ENCODE measurements at regions not wholly inside any gene's neighbourhood (a gene's known extent, or its start where the extent isn't known, plus 50 kb on each side); places are given as distances from the start of the nearest gene placed in this dataset.

DNA sequence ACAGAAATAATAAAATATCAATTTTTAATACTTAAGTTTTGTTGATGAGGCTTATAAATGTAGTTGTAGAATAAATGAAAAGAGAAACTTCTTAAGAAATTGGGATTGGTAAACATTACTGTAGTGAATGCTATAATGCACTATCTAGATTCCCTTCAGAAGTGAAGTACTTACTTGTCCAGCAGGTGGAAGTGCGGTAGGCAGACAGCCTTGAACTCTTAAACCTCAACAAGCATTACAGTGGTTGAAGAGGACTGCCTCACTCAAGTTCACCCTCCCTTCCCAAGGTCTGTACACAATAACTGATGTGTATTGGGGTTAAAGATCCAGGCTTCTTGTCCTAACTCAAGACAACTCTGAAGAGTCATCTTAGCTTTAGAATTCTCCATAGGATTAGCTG lies 931.0 kb upstream of the LRRTM1 start:
- no peak for DNase-seq

DNA sequence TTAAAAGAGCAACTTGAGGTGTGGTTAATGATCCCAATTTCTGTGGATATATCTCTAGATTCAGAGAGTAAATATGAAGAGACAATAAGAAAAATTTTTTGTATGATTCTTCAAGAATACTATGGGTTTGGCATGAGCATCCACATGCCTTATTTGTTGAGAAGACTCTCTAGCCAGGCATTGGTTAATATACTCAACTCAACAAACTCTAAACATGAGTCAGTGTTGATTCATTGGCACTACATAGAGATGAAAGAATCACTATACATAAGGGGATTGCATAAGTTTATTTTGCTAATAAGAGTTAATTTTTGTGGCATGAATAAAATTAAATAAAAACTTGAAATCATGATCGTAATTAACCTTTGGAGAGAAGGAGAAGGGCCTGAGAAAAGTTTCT lies 930.2 kb upstream of the LRRTM1 start:
- DNase-seq = no peak

DNA sequence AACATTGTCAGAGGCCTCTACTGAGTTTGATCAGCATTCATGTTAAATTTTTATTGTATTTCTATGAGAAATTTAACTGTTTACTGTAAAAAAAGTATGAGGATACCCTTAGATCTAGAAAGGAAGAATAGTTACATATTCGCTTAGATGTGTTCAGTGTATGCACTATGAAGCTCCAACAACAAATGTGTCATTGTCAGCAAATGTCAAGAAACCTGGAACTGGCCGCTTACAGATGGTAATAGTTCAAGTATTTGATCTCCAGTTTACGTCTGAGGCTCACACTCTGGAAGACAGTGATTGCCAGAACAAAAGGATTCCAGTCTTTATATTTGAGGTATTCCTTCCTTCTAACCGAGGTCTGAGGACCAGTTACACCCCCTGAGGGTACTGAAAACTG lies 921.2 kb upstream of the LRRTM1 start:
- no peak for DNase-seq

DNA sequence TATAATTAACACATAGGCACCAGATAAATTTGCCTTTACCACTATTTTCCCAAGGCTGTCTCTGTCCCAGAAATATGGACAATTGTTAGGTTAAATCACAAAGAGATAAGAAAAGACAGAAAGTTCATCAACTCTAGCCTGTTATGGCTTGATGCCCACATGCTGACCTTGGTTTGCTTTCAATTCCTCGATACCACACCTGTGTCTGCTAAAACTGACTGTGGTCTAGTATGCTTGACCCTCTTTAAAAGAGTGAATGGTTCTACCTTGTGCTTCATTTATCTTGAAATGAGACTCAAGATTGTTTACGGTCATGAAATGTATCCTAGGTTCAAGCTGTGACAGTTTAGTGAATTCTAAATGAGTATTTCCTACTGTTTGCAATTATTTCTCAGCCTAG lies 909.0 kb upstream of the LRRTM1 start:
- DNase-seq = no peak

DNA sequence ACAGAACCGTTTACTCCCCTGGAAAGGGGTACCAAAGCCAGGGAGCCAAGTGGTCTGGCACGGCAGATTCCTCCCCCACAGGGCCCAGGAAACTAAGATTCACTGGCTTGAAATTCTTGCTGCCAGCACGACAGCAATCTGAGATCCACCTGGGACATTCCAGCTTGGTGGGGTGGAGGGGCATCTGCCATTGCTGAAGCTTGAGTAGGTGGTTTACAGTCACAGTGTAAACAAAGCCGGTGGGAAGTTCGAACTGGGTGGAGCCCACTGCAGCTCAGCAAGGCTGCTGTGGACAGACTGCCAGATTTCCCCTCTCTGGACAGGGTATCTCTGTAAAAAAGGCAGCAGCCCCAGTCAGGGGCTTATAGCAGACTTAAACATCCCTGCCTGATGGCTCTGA lies 901.7 kb upstream of the LRRTM1 start:
- no peak for DNase-seq

DNA sequence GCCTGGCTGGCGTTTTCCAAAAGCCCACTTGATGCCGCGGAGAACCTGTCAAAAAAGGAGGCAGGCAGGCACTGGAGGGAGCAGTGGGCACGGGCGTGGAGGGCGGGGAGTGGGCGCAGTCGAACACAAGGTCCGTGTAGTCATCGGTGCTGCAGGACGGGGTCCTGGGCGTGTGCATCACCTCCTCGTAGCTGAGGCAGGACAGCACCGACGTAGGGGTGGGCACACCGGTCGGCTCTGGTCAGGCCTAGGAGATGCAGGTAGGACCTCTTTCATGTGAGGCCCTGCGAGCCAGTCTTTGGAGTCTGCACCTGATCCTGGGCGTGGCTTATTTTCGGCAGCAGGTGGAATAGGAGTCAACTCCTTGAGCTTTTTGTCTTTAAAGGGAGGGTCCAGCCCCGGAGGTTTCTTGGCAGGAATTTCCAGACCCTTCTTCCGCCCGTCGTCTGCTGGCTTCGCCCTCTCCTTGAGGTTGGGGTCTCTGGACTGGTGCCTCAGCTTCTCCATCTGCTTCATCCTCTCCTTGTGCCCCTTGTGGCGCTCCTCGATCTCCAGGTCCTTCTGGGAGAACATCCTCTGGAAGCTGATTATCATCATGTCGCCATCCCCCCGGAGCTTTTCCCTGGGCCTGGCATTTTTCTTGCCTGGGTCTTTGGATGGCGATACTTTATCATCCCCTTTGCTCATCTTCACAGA lies 892.5 kb upstream of the LRRTM1 start:
- DNase-seq = no peak

DNA sequence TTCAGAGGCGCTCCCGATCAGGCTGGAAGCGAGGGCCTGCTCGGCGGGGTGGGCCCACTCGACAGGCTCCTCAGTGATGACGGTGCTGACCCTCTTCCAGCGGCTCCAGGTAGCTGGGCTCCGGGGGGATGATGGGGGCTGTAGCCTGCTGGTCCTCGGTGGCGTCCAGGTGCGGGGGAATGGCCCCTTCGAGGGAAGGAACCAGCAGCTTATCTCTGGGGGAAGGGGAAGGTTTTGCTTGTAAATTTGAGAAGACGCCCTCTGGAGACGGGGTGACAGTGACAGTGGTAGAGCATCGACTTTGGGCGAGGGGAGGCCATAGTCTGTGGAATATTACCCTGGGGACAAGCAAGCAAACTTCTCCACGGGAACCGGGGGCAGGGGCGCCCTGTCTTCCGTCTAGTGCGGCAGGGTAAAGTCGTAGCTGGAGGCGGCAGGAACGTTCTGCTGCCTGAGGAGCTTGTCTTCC lies 891.9 kb upstream of the LRRTM1 start:
- DNase-seq = no peak

DNA sequence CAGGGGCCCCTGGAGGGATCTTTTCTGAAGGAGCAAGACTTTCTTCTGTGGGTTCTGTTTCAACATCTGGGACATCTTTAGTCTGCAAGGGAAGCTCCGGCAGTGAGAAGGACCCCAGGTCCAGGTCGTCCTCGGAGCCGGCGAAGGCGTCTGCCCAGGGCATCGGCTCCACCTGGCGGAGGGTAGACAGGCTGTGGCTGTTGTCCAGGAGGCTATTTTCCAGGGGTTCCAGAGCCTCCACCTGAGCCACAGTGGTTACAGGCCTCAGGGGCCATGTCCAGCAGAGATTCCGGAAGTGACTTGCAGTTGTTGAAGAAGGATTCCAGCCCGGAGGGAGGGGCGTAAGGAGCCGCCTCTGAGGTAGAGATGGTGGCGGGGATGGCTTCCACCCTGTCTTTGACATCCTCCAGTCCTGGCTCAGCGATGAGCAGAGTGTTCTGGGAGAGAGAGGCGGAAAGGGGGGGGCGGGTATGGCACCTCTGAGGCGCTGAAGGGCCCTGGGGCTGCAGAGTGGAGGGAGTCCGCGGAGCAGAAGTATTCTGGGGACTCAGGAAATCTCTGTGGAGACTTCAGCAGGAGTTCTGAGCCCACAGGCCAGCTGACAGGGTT lies 891.3 kb upstream of the LRRTM1 start:
- DNase-seq = no peak

DNA sequence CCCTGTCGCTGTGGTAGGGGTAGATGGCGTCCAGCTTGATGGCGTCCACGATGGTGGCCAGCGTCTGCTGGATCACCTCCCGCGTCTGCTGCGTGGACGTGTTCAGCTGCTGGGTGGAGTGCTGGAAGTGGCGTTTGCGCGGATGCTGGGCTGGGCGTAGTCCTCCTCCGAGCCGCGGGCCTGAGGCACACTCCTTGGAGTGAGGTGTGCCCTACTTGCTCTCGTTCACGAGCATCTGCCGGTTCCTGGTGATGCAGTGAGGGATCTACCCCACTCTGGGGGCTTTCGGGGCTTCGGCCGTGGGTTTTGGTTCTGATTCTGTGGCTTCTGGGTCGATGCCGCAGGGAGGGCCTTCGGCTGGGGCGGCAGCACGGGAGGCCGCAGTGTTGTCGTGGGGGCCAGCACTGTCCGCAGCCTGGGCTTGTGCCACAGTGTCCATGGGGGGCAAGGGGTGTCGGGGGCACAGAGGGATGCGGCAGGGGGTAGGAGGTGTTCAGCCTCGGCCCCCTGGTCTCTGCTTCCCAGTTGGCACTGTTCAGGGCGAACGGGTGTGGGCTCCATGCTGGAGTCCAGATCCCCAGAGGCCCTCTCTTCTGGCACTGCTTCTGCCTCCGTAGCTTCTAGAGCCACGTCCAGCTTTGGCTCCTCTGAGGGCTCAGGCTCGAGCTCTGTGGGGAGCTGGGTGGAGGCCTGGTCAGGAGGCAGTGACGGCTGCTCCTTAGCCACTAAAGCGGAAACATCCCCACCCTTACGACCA lies 890.6 kb upstream of the LRRTM1 start:
- no peak for DNase-seq

DNA sequence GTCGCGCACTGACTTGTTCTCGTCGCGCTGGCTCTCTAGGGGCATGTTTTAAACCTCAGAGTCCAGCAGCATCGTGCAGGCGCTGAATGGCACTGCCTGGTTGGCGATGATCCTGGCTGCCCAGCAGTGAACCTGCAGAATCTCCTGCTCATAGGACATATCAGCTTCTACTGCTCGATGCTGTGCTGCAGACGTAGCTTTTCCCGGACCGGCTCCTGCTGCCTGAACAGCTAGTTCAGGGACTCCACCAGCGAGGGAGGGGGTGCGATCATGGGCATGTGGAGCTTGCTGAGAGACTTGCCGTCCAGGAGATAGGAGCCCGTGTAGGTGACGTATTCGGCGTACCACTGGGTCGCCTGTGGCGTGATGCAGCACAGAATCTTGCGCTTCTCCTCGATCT lies 890.0 kb upstream of the LRRTM1 start:
- no peak for DNase-seq

DNA sequence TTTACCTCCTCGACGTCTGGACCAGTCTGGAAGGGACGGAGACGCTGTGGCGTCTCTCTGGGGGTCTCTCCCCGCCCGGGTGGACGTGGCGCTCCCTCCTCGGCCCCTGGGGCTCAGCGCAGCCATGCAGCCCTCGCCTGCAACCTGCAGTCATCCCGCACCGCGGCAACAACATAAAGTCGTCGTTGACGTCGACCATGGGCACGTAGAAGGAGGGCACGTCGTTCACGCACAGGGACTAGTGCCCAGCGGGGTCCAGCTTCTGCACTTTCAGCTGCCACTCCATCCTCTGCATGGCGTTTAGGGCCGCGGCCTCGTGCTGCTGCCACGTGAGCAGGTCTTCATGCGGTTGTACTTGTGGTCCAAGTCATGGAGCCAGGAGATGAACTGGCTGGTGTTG lies 889.6 kb upstream of the LRRTM1 start:
- no peak for DNase-seq

DNA sequence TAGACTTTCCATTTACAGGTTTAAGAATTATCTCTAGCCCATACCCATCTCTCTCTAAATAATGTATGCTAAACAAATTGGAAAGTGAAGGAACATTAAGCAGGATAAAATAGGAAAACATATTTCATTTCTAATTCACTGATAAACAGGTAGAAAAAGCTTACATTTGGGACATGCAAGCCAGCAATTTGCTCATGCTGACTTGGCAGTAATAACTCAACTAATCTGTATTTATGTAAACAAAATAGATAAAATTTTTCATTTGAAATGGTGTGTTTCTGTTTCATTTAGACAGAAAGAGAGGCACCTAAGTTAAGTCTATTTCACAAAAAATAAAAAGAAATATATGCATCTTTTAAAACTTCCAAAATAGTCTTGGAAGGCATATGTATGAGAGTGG lies 877.3 kb upstream of the LRRTM1 start:
- DNase-seq = no peak

DNA sequence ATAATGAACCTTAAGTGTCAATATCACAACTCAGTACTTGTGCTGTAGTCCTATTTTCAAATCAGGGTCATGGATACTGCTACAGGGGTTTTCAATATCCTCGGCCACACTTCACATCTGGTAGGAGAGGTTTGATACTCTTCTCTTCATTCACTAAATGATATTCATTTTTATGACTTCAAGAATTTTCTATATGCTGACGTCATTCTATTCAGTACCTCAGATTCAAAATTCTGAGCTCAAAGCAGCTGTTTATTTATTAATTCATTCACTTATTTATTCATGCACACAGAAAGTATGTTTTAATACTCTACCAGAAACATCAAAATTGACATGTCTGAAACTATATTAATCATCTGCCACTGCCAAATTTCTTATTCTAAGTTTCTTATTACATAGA lies 866.9 kb upstream of the LRRTM1 start:
- DNase-seq = no peak

DNA sequence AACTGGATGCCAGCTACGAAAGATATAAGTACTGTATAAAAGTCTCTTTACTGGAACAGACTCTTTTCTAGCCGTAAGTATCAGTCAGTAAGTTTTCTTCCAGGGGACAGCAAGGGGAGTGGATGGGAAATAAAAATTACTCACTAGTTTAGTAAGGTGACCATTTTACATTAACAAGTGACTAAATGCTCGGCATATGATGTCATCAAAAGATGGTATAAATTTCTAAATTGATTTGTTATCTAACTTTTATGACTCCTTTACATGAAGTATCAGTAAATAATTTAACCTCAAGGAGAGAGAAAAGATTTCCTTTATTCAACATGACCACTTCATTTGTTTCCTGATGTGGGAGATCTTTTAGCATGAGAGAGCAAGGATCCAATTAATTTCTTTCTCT lies 859.0 kb upstream of the LRRTM1 start:
- no peak for DNase-seq

DNA sequence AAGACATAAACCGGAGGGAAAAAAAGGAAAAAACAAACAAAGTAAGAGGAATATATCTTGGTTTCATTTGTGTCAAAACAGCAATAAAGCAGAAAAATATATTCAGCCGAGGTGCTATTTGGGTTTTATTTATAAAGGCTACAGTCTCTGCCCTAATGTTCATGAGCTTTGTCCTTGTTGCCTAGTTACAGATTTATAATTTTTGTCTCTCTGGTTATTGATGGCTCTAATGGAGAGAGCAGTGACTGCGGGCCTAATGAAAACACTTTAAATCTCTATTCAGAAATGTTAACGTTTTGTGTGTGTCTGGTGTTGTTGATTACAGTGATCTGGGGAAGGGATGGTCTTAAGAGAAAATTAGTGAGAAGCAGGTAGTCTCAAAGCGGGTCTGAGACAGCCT lies 854.0 kb upstream of the LRRTM1 start:
- no peak for DNase-seq

DNA sequence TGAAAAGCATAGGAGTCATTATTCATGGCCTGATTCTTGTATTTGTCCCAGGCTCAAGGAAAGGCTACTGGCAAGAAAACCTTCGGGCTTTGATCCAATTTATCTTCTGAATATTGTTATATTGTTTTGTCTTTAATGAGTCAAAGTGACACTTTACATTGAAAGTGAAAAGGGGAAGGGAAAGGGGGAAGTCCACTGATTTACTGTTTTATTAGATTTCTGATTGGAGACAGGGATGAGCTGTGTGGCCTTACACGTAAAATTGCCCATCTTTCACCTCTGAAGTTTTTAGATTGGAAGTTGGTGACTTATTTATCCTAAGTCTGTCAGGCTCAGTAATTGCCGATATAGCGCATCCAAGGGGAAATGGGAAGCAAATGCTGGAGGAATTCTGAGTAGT lies 843.8 kb upstream of the LRRTM1 start:
- DNase-seq = no peak

DNA sequence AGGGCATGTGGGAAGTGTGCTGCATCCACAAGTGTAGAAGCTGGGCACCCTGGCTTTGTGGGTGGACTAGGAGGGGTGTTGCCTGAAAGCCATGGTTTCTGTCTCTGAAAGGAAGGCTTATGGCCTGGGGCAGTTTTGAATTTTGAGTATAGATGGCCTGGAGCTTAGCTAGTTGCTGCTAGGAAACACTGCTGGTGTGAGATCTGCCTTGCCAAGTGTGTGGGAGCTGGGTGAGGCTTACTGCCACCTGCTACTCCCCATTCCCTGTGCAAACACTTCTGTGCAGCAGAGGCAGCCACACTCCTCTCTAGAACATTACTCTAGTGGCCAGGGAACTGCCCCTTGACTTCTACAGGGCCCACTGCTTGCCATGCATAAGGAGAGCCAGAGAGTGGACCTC lies 831.7 kb upstream of the LRRTM1 start:
- DNase-seq = no peak

DNA sequence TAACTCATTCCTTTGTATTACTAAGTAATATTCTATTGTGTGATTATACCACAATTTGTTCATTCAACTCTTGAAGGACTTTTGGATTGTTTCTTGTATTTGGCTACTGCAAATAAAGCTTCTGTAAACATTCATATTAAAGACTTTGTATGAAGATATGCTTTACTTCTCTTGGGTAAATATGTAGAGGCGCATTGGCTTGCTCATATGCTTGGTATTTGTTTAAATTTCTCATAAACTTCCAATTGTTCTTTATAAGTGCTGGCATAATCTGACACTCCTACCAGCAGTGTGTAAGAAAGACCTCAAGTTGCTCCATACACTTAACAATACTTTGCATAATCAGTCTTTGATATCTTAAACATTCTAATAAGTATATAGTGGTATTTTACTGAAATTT lies 792.8 kb upstream of the LRRTM1 start:
- no peak for DNase-seq

DNA sequence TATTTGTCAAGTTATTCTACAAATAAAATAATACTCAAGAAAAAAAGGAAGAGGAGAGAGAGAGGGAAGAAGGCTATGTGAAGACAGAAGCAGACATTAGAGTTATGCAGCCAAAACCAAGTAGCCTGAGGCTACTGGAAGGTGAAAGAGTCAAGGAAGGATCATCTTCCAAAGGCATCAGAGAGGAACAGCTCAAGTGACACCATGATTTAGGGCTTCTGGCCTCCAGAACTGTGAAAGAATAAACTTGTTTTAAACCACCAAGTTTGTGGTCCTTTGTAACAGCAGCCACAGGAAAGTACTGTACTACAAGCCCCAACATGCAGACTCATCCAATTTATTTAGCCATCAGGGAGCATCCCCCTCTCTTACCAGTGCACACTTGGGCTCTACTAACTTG lies 788.5 kb upstream of the LRRTM1 start:
- no peak for DNase-seq

DNA sequence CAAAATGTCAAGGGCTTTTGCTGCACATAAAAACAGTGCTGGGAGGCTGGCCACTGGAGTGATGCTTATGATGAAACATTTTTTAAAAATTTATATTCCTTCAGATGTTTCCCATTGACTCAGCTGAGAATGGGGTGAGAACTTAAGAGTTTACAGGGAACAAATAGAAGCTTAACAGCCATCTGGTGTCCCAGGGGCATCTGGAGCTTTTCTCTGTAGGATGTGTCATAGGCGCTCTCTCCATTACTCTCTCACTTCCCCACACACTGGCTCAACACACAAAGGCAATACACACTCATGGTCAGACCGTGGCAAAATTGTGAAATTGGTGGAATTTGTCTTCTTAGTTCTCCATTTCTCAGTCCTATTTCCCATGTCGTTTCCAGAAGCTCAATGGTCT lies 783.1 kb upstream of the LRRTM1 start:
- DNase-seq = no peak

DNA sequence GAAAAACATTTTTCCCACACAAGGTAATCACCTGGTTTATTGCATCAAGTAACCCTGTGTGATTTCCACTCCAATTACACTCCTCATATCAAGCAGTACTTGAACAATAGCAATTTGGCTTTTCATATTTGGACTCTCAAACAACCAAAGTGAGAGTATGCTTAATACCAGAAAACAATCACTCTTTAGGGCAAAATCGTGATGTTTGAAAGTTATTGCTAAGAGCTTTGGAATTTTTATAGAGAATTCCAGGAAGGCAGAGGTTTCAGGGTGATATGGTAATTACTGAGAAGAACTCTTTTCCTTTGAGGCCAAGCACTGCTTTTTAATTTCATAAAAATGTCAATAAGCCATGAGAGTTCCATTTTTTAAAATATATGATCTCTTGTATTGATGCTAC lies 779.5 kb upstream of the LRRTM1 start:
- DNase-seq = no peak

DNA sequence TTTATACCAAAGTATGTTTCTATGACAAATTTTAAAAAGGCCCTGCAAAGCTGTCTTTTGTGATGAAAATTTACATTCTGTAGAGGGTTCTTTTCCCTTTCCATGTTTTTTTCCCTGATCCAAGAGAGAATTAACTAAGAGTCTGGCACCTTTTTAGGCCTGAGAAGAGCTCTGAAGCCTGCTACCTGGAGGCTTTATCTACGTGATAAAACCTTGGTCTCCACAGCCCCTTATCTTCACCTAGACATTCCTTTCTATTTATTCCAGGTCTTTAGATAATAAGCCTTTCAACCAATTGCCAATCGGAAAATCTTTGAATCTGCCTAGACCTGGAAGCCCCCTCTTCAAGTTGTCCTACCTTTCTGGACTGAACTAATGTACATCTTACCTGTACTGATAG lies 774.1 kb upstream of the LRRTM1 start:
- DNase-seq = no peak

DNA sequence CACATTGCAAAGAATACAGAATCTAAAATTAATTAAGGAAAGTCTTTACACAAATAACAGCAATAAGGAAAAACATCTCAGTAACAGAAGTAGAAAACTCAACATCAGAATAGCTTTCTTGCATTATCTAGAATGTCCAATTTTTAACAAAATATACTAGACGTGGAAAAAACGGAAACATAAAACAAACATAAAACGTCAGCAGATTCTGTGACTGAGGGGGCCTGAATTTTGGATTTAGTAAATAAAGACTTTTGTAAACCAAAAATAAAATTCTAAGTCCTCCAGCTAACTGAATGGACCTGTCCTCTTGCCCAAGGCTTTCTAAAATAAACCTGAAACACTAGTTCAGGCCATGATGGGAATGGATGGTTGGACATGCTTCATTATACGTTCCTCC lies 773.5 kb upstream of the LRRTM1 start:
- DNase-seq = no peak

DNA sequence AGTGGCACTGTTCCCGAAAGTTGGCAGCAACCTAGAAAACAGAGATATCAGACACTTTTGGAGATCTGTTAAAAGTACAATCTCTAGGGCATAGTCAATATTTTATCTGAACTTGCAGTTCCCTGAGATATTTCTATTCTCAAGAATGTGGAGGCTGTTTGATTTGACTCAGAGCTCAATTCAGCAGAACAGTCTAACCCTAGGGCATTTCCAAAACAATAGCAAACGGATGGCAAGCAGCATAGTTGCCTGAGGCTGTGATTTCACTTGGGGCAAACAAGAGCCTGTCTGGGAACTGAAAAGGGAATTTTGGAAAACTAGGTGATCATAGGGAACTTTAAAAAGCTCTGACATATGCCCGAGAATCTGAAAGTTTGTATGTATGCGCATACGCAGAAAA lies 772.8 kb upstream of the LRRTM1 start:
- DNase-seq = no peak

DNA sequence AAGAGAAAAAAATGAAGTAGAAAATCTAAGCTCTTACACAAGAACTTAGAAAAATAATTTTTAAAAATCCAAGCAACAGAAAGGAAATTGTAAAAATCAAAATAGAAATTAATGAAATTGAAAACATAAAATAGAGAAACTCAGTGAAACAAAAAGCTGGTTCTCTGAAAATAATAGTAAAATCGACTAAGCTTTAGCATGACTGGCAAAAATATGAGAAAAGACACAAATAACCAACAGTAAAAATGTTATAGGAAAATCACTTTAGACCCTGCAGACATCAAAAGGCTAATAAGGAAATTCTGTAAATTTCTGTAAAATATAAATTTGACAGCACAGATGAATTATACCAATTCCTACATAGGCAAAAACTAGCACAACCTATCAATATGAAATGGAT lies 768.9 kb upstream of the LRRTM1 start:
- DNase-seq = no peak

Measured in DMS79 treated with DMSO at 0.1 percent for 48 hours (cell line).